ENCODE measurements at regions not wholly inside any gene's neighbourhood (a gene's known extent, or its start where the extent isn't known, plus 50 kb on each side); places are given as distances from the start of the nearest gene placed in this dataset.

GRCh38 chr13:54660277-54660676, 1631.7 kb downstream of the OLFM4 start:
- TF ChIP-seq CTCF (conservative IDR thresholded peaks at IDR 0.05 in 1 of 2, IDR thresholded peaks at IDR 0.05 in 1 of 2; ENCODE audit: low read depth in 1 of 2, low read length in 2 of 2): no peak
- TF ChIP-seq EZH2 (IDR thresholded peaks at IDR 0.05; ENCODE audit: low read length, missing control alignments): no peak
